K562 (cell line): ENCODE measurements at regions not wholly inside any gene's neighbourhood (a gene's known extent, or its start where the extent isn't known, plus 50 kb on each side); places are given as distances from the start of the nearest gene placed in this dataset.

Experiments
- CCAR2 ChIP-seq: fragments of 200-400 bp; formaldehyde crosslinking; IDR thresholded peaks from 2 replicates; pipeline ENCODE4 v1.6.1; 2017; ENCODE audit warnings: mild to moderate bottlenecking, low read depth, low read length
- HNRNPUL1 ChIP-seq: fragments of 200-400 bp; formaldehyde crosslinking; IDR thresholded peaks from 2 replicates; pipeline ENCODE4 v1.6.1; 2017; ENCODE audit warnings: low read length
- MAFF ChIP-seq: IDR thresholded peaks from 2 replicates; pipeline ENCODE4 v1.6.1; 2012; ENCODE audit warnings: low read length, improper control_type of control experiment
- POLR2A ChIP-seq: fragments of 450-650 bp; conservative IDR thresholded peaks from 2 replicates; pipeline ENCODE4 v1.6.1; 2016
- POLR2AphosphoS5 ChIP-seq: IDR thresholded peaks from 2 replicates; pipeline ENCODE4 v1.6.1; 2011; ENCODE audit warnings: mild to moderate bottlenecking, low read depth, low read length, moderate library complexity; ENCODE audit not compliant: control insufficient read depth, insufficient read depth
- TEAD4 ChIP-seq, 2 experiments: sonication (generic) in 1 of 2; formaldehyde crosslinking in 1 of 2; IDR thresholded peaks; 2 replicates each; pipeline versions ENCODE4 v1.6.1 to v1.8.0; 2012 to 2022; ENCODE audit warnings: borderline replicate concordance in 1 of 2, inconsistent platforms in 1 of 2, low read length in 1 of 2, mild to moderate bottlenecking in 1 of 2, missing genetic modification reagents in 1 of 2
- ZC3H8 ChIP-seq: fragments of 450-650 bp; IDR thresholded peaks from 2 replicates; pipeline ENCODE4 v1.6.1; 2017
- ZNF785 ChIP-seq: fragments of 250-450 bp; sonication (Bioruptor Pico); IDR thresholded peaks from 2 replicates; pipeline ENCODE4 v1.4.0; 2020; ENCODE audit warnings: mild to moderate bottlenecking
- TF ChIP-seq, protein P1 (sequence below), 3 experiments: IDR thresholded peaks in 2 of 3; conservative IDR thresholded peaks in 1 of 3; 2 replicates each; pipeline ENCODE4 v1.5.1; 2011 to 2012; ENCODE audit warnings: low read length in 3 of 3, mild to moderate bottlenecking in 3 of 3, control low read depth in 2 of 3, improper control_type of control experiment in 1 of 3, inconsistent platforms in 1 of 3, low read depth in 1 of 3, mixed read lengths in 1 of 3, moderate library complexity in 1 of 3; ENCODE audit not compliant: insufficient read depth in 2 of 3
- TF ChIP-seq, protein P2 (sequence below): fragments of 450-650 bp; IDR thresholded peaks from 2 replicates; pipeline ENCODE4 v1.6.1; 2016; ENCODE audit warnings: antibody characterized with exemption

- TF ChIP-seq, protein P1, sequence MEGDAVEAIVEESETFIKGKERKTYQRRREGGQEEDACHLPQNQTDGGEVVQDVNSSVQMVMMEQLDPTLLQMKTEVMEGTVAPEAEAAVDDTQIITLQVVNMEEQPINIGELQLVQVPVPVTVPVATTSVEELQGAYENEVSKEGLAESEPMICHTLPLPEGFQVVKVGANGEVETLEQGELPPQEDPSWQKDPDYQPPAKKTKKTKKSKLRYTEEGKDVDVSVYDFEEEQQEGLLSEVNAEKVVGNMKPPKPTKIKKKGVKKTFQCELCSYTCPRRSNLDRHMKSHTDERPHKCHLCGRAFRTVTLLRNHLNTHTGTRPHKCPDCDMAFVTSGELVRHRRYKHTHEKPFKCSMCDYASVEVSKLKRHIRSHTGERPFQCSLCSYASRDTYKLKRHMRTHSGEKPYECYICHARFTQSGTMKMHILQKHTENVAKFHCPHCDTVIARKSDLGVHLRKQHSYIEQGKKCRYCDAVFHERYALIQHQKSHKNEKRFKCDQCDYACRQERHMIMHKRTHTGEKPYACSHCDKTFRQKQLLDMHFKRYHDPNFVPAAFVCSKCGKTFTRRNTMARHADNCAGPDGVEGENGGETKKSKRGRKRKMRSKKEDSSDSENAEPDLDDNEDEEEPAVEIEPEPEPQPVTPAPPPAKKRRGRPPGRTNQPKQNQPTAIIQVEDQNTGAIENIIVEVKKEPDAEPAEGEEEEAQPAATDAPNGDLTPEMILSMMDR (IDR thresholded peaks at IDR 0.05 in 2 of 3, conservative IDR thresholded peaks at IDR 0.05 in 1 of 3; ENCODE audit: insufficient read depth in 2 of 3, low read depth in 1 of 3, low read length in 3 of 3), result no peak
- TF ChIP-seq ZNF785 (CRISPR knock-in tag) (no peak), ZC3H8 (no peak), POLR2A (no peak), HNRNPUL1 (no peak), CCAR2 (no peak), POLR2AphosphoS5 (no peak), MAFF (no peak), TEAD4 (IDR thresholded peaks at IDR 0.05; ENCODE audit: low read length) (no peak), TEAD4 (CRISPR knock-in tag; IDR thresholded peaks at IDR 0.05; ENCODE audit: borderline replicate concordance) (no peak)
- TF ChIP-seq, protein P2, sequence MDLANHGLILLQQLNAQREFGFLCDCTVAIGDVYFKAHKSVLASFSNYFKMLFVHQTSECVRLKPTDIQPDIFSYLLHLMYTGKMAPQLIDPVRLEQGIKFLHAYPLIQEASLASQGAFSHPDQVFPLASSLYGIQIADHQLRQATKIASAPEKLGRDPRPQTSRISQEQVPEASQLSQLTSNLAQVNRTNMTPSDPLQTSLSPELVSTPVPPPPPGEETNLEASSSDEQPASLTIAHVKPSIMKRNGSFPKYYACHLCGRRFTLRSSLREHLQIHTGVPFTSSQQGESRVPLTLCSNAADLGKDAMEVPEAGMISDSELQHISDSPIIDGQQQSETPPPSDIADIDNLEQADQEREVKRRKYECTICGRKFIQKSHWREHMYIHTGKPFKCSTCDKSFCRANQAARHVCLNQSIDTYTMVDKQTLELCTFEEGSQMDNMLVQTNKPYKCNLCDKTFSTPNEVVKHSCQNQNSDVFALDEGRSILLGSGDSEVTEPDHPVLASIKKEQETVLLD, result no peak
These were observed 609.4 kb downstream of the DTWD2 start for GRCh38 chr5:118378959-118379358.
